Kidney (tissue), 13 donors: ENCODE measurements at regions not wholly inside any gene's neighbourhood (a gene's known extent, or its start where the extent isn't known, plus 50 kb on each side); places are given as distances from the start of the nearest gene placed in this dataset.

Source experiments
- DNase-seq, 5 donors: peaks; one replicate each; pipeline ENCODE4 v3.0.0-alpha.2; 2013 to 2020
- FAIRE-seq: peaks from 2 replicates; lab custom pipeline; 2012; peaks lifted over from hg19 to GRCh38; lab: Jason Lieb, UNC
- H3K27ac ChIP-seq, 2 donors: one replicate each; pipeline ENCODE4 v1.7.0; 2013; ENCODE audit warnings: low read depth in 2 of 2, low read length in 2 of 2, inconsistent platforms in 1 of 2
- H3K27me3 ChIP-seq: one replicate; pipeline ENCODE4 v1.7.1; 2013; ENCODE audit warnings: low read length, inconsistent platforms; ENCODE audit not compliant: control insufficient read depth, insufficient read depth
- H3K36me3 ChIP-seq, 3 donors: one replicate each; pipeline versions ENCODE4 v1.7.0 to v1.7.1; 2013; ENCODE audit warnings: low read length in 3 of 3, control low read depth in 1 of 3, inconsistent platforms in 1 of 3; ENCODE audit not compliant: insufficient read depth in 3 of 3, control insufficient read depth in 2 of 3
- H3K4me1 ChIP-seq, 3 donors: one replicate each; pipeline versions ENCODE4 v1.7.0 to v1.7.1; 2013; ENCODE audit warnings: low read length in 3 of 3, inconsistent platforms in 1 of 3, low read depth in 1 of 3; ENCODE audit not compliant: control insufficient read depth in 2 of 3, insufficient read depth in 2 of 3
- H3K4me3 ChIP-seq, 3 donors: one replicate each; pipeline versions ENCODE4 v1.7.0 to v1.8.1; 2013; ENCODE audit warnings: low read length in 3 of 3, control low read depth in 1 of 3, inconsistent platforms in 1 of 3
- H3K9ac ChIP-seq, 3 donors: one replicate each; pipeline versions ENCODE4 v1.7.0 to v1.7.1; 2013; ENCODE audit warnings: low read length in 3 of 3, control low read depth in 1 of 3, inconsistent platforms in 1 of 3
- H3K9me3 ChIP-seq, 3 donors: one replicate each; pipeline versions ENCODE4 v1.7.0 to v1.7.1; 2013; ENCODE audit warnings: low read length in 3 of 3, control low read depth in 1 of 3, inconsistent platforms in 1 of 3; ENCODE audit not compliant: control insufficient read depth in 2 of 3, insufficient read depth in 1 of 3
- intact Hi-C: fragments of 100-400 bp; cut with DNase I; formaldehyde crosslinking; loops from one replicate; pipeline ENCODE4 v1.11.1; 2022
- TF ChIP-seq, protein P1 (sequence below): IDR thresholded peaks from 3 replicates; pipeline ENCODE4 v1.5.1; 2012; ENCODE audit warnings: mild to moderate bottlenecking, moderate library complexity, borderline replicate concordance; ENCODE audit not compliant: insufficient read depth; ENCODE audit errors: extremely low read depth
- donor health status: control.
- donor health status: control.
- donor health status: control.
- donor health status: control.
- donor health status: control.
- donor health status: DM: yes; HTN: yes; CAD: no.
- donor health status: Normal renal cell carcinoma (clear cell type).

DNA sequence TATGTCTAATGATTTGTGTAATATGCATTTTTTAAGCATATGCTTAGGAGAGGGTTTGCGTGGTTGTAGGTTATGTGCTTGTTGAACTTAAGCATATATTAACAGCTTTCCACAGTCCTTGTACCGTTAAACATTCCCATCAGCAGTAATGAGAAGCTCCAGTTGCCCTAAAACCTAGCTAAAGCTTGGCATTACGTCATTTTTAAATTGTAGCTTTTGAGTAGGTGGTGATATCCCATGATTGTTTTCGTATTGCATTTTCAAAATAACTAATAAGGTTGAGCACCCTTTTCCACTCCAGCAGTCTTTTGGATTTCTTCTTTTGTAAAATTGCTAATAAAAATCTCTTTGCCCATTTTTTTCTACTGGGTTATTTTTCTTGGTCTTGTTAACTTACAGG is 453.1 kb upstream of the GCFC2 start:
- Histone ChIP-seq H3K27me3 (no peaks in the 10 kb centered on the region), H3K27ac (no peak overlapping the region), H3K9ac (no peak overlapping the region), H3K4me3 (no peak overlapping the region), H3K4me1 (no peaks in the 10 kb centered on the region), H3K36me3 (no peaks in the 10 kb centered on the region), H3K9me3 (no peaks in the 10 kb centered on the region)
- no peak for DNase-seq
- intact Hi-C loops, result no loop called here
- no peak for FAIRE-seq
- TF ChIP-seq, protein P1, sequence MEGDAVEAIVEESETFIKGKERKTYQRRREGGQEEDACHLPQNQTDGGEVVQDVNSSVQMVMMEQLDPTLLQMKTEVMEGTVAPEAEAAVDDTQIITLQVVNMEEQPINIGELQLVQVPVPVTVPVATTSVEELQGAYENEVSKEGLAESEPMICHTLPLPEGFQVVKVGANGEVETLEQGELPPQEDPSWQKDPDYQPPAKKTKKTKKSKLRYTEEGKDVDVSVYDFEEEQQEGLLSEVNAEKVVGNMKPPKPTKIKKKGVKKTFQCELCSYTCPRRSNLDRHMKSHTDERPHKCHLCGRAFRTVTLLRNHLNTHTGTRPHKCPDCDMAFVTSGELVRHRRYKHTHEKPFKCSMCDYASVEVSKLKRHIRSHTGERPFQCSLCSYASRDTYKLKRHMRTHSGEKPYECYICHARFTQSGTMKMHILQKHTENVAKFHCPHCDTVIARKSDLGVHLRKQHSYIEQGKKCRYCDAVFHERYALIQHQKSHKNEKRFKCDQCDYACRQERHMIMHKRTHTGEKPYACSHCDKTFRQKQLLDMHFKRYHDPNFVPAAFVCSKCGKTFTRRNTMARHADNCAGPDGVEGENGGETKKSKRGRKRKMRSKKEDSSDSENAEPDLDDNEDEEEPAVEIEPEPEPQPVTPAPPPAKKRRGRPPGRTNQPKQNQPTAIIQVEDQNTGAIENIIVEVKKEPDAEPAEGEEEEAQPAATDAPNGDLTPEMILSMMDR, result no peak

DNA sequence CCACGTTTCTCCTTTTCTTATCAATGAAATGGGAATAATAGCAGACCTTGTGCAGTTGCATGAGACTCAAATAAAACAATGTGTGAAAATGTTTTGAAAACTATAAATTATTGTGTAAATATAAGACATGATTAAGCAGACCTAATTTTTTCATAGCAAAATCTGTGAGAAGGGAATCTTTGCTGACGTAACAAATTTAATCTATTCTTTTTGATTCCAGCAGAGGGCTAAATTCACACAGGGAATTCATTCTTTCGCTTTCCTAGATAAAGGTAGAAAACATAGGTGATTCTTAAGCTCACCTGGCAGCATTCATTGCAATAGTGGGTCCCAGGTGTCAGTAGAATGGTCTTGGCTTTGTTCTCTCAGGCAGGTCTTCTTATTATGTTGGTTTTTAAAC is 450.0 kb upstream of the GCFC2 start:
- intact Hi-C loops, result no loop called here
- FAIRE-seq, result no peak
- no peak for DNase-seq
- no peaks in the 10 kb centered on the region for H3K4me1 ChIP-seq
- TF ChIP-seq, protein P1, result no peak
- H3K9me3 ChIP-seq, result no peaks in the 10 kb centered on the region
- no peak overlapping the region for H3K9ac ChIP-seq
- H3K27me3 ChIP-seq, result no peaks in the 10 kb centered on the region
- H3K27ac ChIP-seq, result no peak overlapping the region
- H3K4me3 ChIP-seq, result no peak overlapping the region
- H3K36me3 ChIP-seq, result no peaks in the 10 kb centered on the region

DNA sequence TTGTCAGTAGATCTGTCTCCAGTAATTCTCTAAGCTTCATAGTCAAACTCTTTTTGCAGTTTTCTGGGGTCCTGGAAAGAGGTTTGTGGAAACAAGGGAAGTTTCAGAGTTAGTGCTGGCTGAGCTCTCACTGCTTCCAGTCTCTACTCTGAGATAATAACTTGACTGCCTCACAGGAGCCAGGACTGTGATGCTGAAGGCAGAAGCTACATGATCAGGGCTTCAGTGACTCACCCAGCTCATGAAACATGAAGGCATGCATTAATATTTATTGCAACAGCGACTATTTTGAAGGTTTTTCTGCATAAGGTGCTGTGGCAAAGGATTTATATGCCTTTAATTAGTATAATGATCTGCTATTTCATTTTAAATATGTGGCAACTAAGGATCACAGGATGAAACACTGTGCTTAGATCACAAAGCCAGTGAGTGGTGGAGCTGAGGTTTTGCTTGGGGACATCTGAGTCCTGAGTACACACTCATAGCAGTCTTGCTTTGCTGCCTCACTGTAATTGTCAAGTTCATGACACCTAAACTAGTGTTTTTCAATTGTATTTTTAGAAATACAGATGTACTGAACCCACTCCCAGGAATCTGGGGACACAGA is 448.4 kb upstream of the GCFC2 start:
- H3K4me1 ChIP-seq, result no peaks in the 10 kb centered on the region

More for the DNA sequence above, 448.4 kb upstream of the GCFC2 start:
- Histone ChIP-seq H3K4me3 (no peak overlapping the region), H3K9ac (no peak overlapping the region), H3K27me3 (no peaks in the 10 kb centered on the region), H3K36me3 (no peaks in the 10 kb centered on the region), H3K27ac (no peak overlapping the region), H3K9me3 (no peaks in the 10 kb centered on the region)
- TF ChIP-seq, protein P1, result no peak
- DNase-seq, result no peak
- FAIRE-seq, result no peak
- intact Hi-C loops, result no loop called here
